ENCODE measurements at regions not wholly inside any gene's neighbourhood (a gene's known extent, or its start where the extent isn't known, plus 50 kb on each side); places are given as distances from the start of the nearest gene placed in this dataset.
A peak's percentile ranks its signal among the peaks of the same experiment; 100 is the strongest.

DNA sequence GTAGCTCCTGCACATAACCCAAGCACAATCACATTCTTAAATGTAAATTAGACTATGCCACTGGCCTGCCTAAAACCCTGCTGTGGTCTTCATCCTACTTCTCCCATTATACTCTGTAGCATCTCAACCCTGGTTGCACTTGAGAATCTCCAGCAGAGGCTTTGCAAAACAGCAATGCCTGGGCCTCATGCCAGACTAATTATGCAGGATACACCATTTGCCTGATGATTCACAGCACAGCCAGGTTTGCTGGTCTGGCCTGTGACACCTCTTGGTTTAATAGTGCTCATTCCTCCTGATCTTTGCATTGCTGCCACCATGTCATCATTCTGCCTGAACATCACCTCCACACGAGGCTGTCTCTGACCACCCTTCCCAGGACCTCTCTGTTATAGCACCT is 491.9 kb upstream of the TOM1L1 start:
- Histone ChIP-seq H3K9me3 (no peaks in the 10 kb centered on the region), H3K36me3 (no peaks in the 10 kb centered on the region), H3K27me3 (no peaks in the 10 kb centered on the region), H3K4me1 (no peaks in the 10 kb centered on the region), H3K4me3 (ENCODE audit: low read depth, low read length) (no peak overlapping the region)
- TF ChIP-seq, protein P1, sequence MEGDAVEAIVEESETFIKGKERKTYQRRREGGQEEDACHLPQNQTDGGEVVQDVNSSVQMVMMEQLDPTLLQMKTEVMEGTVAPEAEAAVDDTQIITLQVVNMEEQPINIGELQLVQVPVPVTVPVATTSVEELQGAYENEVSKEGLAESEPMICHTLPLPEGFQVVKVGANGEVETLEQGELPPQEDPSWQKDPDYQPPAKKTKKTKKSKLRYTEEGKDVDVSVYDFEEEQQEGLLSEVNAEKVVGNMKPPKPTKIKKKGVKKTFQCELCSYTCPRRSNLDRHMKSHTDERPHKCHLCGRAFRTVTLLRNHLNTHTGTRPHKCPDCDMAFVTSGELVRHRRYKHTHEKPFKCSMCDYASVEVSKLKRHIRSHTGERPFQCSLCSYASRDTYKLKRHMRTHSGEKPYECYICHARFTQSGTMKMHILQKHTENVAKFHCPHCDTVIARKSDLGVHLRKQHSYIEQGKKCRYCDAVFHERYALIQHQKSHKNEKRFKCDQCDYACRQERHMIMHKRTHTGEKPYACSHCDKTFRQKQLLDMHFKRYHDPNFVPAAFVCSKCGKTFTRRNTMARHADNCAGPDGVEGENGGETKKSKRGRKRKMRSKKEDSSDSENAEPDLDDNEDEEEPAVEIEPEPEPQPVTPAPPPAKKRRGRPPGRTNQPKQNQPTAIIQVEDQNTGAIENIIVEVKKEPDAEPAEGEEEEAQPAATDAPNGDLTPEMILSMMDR (IDR thresholded peaks at IDR 0.05; ENCODE audit: low read depth, low read length): no peak
- no peak for DNase-seq

DNA sequence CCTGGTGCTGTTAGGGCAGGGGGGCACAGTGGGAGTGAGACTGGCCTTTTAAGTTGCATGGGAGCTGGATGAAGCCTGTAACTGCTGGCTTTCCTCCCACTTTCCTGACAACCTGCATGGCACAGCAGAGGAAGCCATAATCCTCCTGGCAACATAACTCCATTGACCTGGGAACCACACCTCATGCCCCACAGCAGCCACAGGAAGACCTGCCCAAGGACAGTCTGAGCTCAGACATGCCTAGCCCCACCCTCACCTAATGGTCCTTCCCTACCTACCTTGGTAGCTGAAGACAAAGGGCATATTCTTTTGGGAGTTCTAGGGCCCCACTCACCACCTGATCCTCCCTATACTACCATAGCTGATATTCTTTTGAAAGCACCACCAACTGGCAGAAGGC is 482.2 kb upstream of the TOM1L1 start:
- H3K4me1 ChIP-seq: no peaks in the 10 kb centered on the region
- no peaks in the 10 kb centered on the region for H3K9me3 ChIP-seq
- TF ChIP-seq, protein P1 (IDR thresholded peaks at IDR 0.05; ENCODE audit: low read depth, low read length): no peak

DNA sequence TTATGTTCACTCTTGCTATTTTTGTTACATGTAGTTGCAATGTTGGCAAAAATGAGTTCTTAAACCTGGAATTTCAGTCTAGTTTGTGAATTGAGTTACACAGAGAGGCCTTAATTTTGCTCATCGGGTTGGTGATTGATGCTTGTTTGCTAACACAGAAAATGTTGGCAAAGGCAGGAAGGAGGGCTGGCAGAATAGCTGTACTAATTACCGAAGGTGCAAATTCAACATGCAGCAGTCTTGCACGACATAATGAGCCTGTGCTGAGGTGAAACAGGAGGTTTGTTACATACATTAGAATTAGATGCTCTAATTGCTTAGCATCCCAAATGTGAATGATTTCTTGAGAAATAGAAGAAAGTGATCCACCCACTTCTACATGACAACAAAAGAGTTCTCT is 475.0 kb upstream of the TOM1L1 start:
- Histone ChIP-seq H3K27me3 (no peaks in the 10 kb centered on the region), H3K4me1 (no peaks in the 10 kb centered on the region), H3K4me3 (ENCODE audit: low read depth, low read length) (no peak overlapping the region), H3K9me3 (no peaks in the 10 kb centered on the region), H3K36me3 (no peaks in the 10 kb centered on the region)
- no peak for DNase-seq
- TF ChIP-seq, protein P1 (IDR thresholded peaks at IDR 0.05; ENCODE audit: low read depth, low read length): no peak

More for the DNA sequence above, 482.2 kb upstream of the TOM1L1 start:
- H3K36me3 ChIP-seq: no peaks in the 10 kb centered on the region
- DNase-seq: no peak
- no peaks in the 10 kb centered on the region for H3K27me3 ChIP-seq
- no peak overlapping the region for H3K4me3 ChIP-seq (ENCODE audit: low read depth, low read length)

DNA sequence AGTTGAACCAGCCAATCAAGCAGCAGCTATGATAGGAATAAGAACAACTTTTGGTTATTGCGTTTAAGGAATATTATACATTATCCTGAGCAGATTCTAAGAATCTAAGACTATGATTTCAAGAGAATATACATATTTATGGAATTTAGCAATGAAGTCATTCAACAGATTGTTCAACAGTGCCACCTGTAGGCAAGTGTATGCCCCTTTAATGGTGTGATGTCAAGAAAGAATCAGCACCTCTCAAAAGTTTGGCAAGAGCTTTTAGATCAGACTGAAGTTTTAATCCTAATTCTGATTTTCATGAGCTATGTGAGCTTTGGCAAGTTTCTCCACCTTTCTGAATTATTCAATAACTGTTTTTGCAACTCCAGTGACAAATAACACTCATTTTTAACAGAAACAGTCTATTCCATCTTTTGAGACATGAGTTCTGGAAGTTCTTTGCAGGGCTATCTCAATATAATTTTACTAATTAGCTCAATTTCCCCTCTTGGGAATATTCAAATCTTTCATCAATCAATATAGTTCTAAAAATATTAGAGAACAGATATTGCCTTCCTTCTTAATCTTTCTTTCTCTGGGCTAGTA is 474.3 kb upstream of the TOM1L1 start:
- H3K4me3 ChIP-seq (ENCODE audit: low read depth, low read length): no peak overlapping the region
- TF ChIP-seq, protein P1 (IDR thresholded peaks at IDR 0.05; ENCODE audit: low read depth, low read length): peak; percentile 71
- H3K4me1 ChIP-seq: no peaks in the 10 kb centered on the region

DNA sequence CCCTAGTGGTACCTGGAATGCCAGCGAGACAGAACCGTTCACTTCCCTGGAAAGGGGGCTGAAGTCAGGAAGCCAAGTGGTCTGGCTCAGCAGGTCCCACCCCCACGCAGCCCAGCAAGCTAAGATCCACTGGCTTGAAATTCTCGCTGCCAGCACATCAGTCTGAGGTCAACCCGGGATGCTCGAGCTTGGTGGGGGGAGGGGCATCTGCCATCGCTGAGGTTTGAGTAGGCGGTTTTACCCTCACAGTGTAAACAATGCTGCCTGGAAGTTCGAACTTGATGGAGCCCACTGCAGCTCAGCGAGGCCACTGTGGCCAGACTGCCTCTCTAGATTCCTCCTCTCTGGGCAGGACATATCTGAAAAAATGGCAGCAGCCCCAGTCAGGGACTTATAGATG is 464.7 kb upstream of the TOM1L1 start:
- no peak for DNase-seq
- H3K9me3 ChIP-seq: no peaks in the 10 kb centered on the region
- H3K27me3 ChIP-seq: no peaks in the 10 kb centered on the region
- H3K4me1 ChIP-seq: no peaks in the 10 kb centered on the region
- no peak overlapping the region for H3K4me3 ChIP-seq (ENCODE audit: low read depth, low read length)
- no peaks in the 10 kb centered on the region for H3K36me3 ChIP-seq
- TF ChIP-seq, protein P1 (IDR thresholded peaks at IDR 0.05; ENCODE audit: low read depth, low read length): no peak

More for the DNA sequence above, 474.3 kb upstream of the TOM1L1 start:
- H3K9me3 ChIP-seq: no peaks in the 10 kb centered on the region
- DNase-seq: peak; percentile 24
- H3K27me3 ChIP-seq: no peaks in the 10 kb centered on the region
- H3K36me3 ChIP-seq: no peaks in the 10 kb centered on the region

DNA sequence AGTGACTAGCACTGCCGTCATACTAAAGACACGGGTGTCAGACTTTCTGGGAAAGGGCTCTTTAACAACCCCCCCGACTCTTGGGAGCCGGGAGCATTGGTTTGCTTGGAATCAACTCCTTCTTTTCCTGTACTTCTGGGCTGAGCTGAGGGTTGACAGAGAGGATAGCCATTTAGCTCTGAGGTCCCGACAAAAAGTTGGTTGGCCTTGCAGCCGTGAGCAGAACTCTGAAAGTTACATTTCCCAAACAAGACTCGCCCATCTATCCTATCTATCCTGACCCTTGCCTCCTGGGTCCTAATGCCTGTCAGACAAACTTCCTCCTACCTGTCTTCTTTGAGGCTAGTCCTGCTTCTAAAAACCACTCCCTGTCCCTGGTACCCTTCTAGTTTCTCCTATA is 460.8 kb upstream of the TOM1L1 start:
- no peaks in the 10 kb centered on the region for H3K36me3 ChIP-seq
- no peak for DNase-seq
- no peaks in the 10 kb centered on the region for H3K4me1 ChIP-seq
- H3K9me3 ChIP-seq: no peaks in the 10 kb centered on the region
- TF ChIP-seq, protein P1 (IDR thresholded peaks at IDR 0.05; ENCODE audit: low read depth, low read length): no peak
- no peaks in the 10 kb centered on the region for H3K27me3 ChIP-seq
- no peak overlapping the region for H3K4me3 ChIP-seq (ENCODE audit: low read depth, low read length)
